ENCODE measurements at regions not wholly inside any gene's neighbourhood (a gene's known extent, or its start where the extent isn't known, plus 50 kb on each side); places are given as distances from the start of the nearest gene placed in this dataset.

GRCh38 chr5:174191850-174192655, 146.5 kb downstream of the NSG2 start:
- no peak for DNase-seq

GRCh38 chr5:174192901-174193300, 147.4 kb downstream of the NSG2 start:
- DNase-seq: no peak

GRCh38 chr5:174195517-174195916, 150.0 kb downstream of the NSG2 start:
- DNase-seq: no peak

- no peak for DNase-seq
Measured at GRCh38 chr5:174197929-174198328, 152.4 kb downstream of the NSG2 start.

GRCh38 chr5:174198541-174198940, 153.0 kb downstream of the NSG2 start:
- no peak for DNase-seq

- DNase-seq: no peak
Measured at GRCh38 chr5:174202996-174203395, 157.5 kb downstream of the NSG2 start.

- DNase-seq: no peak
Measured at GRCh38 chr5:174204535-174205313, 159.2 kb downstream of the NSG2 start.

- DNase-seq: no peak
Measured at GRCh38 chr5:174205939-174206338, 160.4 kb downstream of the NSG2 start.

GRCh38 chr5:174210596-174211276, 165.2 kb downstream of the NSG2 start:
- no peak for DNase-seq

GRCh38 chr5:174211277-174211626, 165.7 kb downstream of the NSG2 start:
- no peak for DNase-seq

GRCh38 chr5:174217527-174217926, 172.0 kb downstream of the NSG2 start:
- no peak for DNase-seq

GRCh38 chr5:174218162-174218561, 172.7 kb downstream of the NSG2 start:
- no peak for DNase-seq

- no peak for DNase-seq
Measured at GRCh38 chr5:174220417-174220816, 174.9 kb downstream of the NSG2 start.

GRCh38 chr5:174221436-174221835, 175.9 kb downstream of the NSG2 start:
- DNase-seq: no peak

- DNase-seq: no peak
Measured at GRCh38 chr5:174221946-174222345, 176.4 kb downstream of the NSG2 start.

- DNase-seq: no peak
Measured at GRCh38 chr5:174222891-174223290, 177.4 kb downstream of the NSG2 start.

- DNase-seq: no peak
Measured at GRCh38 chr5:174223355-174223754, 177.8 kb downstream of the NSG2 start.

- DNase-seq: no peak
Measured at GRCh38 chr5:174229068-174229467, 183.6 kb downstream of the NSG2 start.

GRCh38 chr5:174229514-174230370, 184.2 kb downstream of the NSG2 start:
- no peak for DNase-seq

GRCh38 chr5:174231956-174232487, 186.5 kb downstream of the NSG2 start:
- no peak for DNase-seq

- DNase-seq: no peak
Measured at GRCh38 chr5:174234388-174234787, 188.9 kb downstream of the NSG2 start.

GRCh38 chr5:174235221-174236011, 189.9 kb downstream of the NSG2 start:
- DNase-seq: no peak
